HS-27A (cell line): ENCODE measurements at regions not wholly inside any gene's neighbourhood (a gene's known extent, or its start where the extent isn't known, plus 50 kb on each side); places are given as distances from the start of the nearest gene placed in this dataset.
"Not testable (repeated sequence)": the region's sequence is repeated elsewhere in the genome, so short reads cannot be mapped to it uniquely, and the experiment has no call there.

Experiments
- DNase-seq: peaks from one replicate; pipeline ENCODE4 v3.0.0-alpha.2; 2012; ENCODE audit warnings: low read depth, missing footprints

- no peak for DNase-seq
Observed at GRCh38 chr6:68237205-68237604, 397.9 kb upstream of the ADGRB3 start.

GRCh38 chr6:68235326-68235784 lies 399.7 kb upstream of the ADGRB3 start:
- no peak for DNase-seq

- peak; percentile 59 for DNase-seq
Observed at GRCh38 chr6:68233623-68234022, 401.5 kb upstream of the ADGRB3 start.

GRCh38 chr6:68229566-68229965 lies 405.5 kb upstream of the ADGRB3 start:
- DNase-seq = no peak

- no peak for DNase-seq
Observed at GRCh38 chr6:68226460-68226859, 408.6 kb upstream of the ADGRB3 start.

- DNase-seq = no peak
Observed at GRCh38 chr6:68225729-68226128, 409.4 kb upstream of the ADGRB3 start.

GRCh38 chr6:68211242-68211795 lies 423.8 kb upstream of the ADGRB3 start:
- DNase-seq = no peak

- DNase-seq = not testable (repeated sequence)
Observed at GRCh38 chr6:68207612-68208011, 427.5 kb upstream of the ADGRB3 start.

- DNase-seq = no peak
Observed at GRCh38 chr6:68200929-68201328, 434.2 kb upstream of the ADGRB3 start.

- DNase-seq = no peak
Observed at GRCh38 chr6:68197356-68197755, 437.7 kb upstream of the ADGRB3 start.

GRCh38 chr6:68196645-68197044 lies 438.4 kb upstream of the ADGRB3 start:
- DNase-seq = no peak

GRCh38 chr6:68195753-68196152 lies 439.3 kb upstream of the ADGRB3 start:
- not testable (repeated sequence) for DNase-seq

- DNase-seq = no peak
Observed at GRCh38 chr6:68194846-68195478, 440.1 kb upstream of the ADGRB3 start.

- DNase-seq = no peak
Observed at GRCh38 chr6:68192988-68193387, 442.1 kb upstream of the ADGRB3 start.

GRCh38 chr6:68189217-68189815 lies 445.8 kb upstream of the ADGRB3 start:
- DNase-seq = no peak

- DNase-seq = no peak
Observed at GRCh38 chr6:68186870-68187269, 448.2 kb upstream of the ADGRB3 start.

GRCh38 chr6:68182386-68182785 lies 452.7 kb upstream of the ADGRB3 start:
- no peak for DNase-seq

- not testable (repeated sequence) for DNase-seq
Observed at GRCh38 chr6:68181027-68181426, 454.1 kb upstream of the ADGRB3 start.

- no peak for DNase-seq
Observed at GRCh38 chr6:68173616-68174015, 461.5 kb upstream of the ADGRB3 start.

GRCh38 chr6:68169922-68170321 lies 465.2 kb upstream of the ADGRB3 start:
- DNase-seq = no peak

GRCh38 chr6:68167604-68168003 lies 467.5 kb upstream of the ADGRB3 start:
- DNase-seq = no peak

GRCh38 chr6:68160812-68161211 lies 474.3 kb upstream of the ADGRB3 start:
- DNase-seq = not testable (repeated sequence)

GRCh38 chr6:68160348-68160747 lies 474.7 kb upstream of the ADGRB3 start:
- DNase-seq = no peak

GRCh38 chr6:68159433-68159832 lies 475.6 kb upstream of the ADGRB3 start:
- no peak for DNase-seq
